SK-N-SH treated with all-trans-retinoic acid at 6 μM for 48 hours (cell line): ENCODE measurements at regions not wholly inside any gene's neighbourhood (a gene's known extent, or its start where the extent isn't known, plus 50 kb on each side); places are given as distances from the start of the nearest gene placed in this dataset.

Source experiments
- ATAC-seq: fragments of 200-7000 bp; cut with Tn5 transposase; 3 replicates; pipeline ENCODE4 v1.9.1; 2020; ENCODE audit warnings: mild to moderate bottlenecking, moderate library complexity
- ARNTL ChIP-seq: fragments of 450-650 bp; formaldehyde crosslinking; IDR thresholded peaks from 2 replicates; pipeline ENCODE4 v1.5.0; 2020; ENCODE audit warnings: low read depth, mild to moderate bottlenecking, moderate library complexity, borderline replicate concordance
- BACH2 ChIP-seq: fragments of 250-450 bp; sonication (Bioruptor Pico); IDR thresholded peaks from 2 replicates; pipeline ENCODE4 v1.9.0; 2021; ENCODE audit warnings: mild to moderate bottlenecking, borderline replicate concordance
- CREB5 ChIP-seq: fragments of 250-450 bp; sonication (Bioruptor Pico); IDR thresholded peaks from 2 replicates; pipeline ENCODE4 v1.5.1; 2020; ENCODE audit warnings: low read depth, mild to moderate bottlenecking, moderate library complexity
- CSDC2 ChIP-seq: fragments of 250-450 bp; sonication (Bioruptor Pico); IDR thresholded peaks from 2 replicates; pipeline ENCODE4 v1.5.0; 2020; ENCODE audit warnings: mild to moderate bottlenecking, moderate library complexity
- ESRRG ChIP-seq: fragments of 250-450 bp; sonication (Bioruptor Pico); IDR thresholded peaks from 2 replicates; pipeline ENCODE4 v1.6.1; 2021; ENCODE audit warnings: mild to moderate bottlenecking
- GLIS3 ChIP-seq: fragments of 250-450 bp; sonication (Bioruptor Pico); IDR thresholded peaks from 2 replicates; pipeline ENCODE4 v1.5.0; 2020; ENCODE audit warnings: mild to moderate bottlenecking, moderate library complexity
- ISL1 ChIP-seq: fragments of 250-450 bp; sonication (Bioruptor Pico); IDR thresholded peaks from 2 replicates; pipeline ENCODE4 v2.1.2; 2022; ENCODE audit warnings: mild to moderate bottlenecking, moderate library complexity
- OSR1 ChIP-seq: fragments of 250-450 bp; sonication (Bioruptor Pico); IDR thresholded peaks from 2 replicates; pipeline ENCODE4 v1.8.0; 2022; ENCODE audit warnings: moderate library complexity, mild to moderate bottlenecking, inconsistent platforms
- PATZ1 ChIP-seq: fragments of 250-450 bp; sonication (Bioruptor Pico); IDR thresholded peaks from 2 replicates; pipeline ENCODE4 v1.8.0; 2020; ENCODE audit warnings: mild to moderate bottlenecking, moderate library complexity, borderline replicate concordance
- POU6F1 ChIP-seq: fragments of 250-450 bp; sonication (Bioruptor Pico); IDR thresholded peaks from 2 replicates; pipeline ENCODE4 v1.8.0; 2021; ENCODE audit warnings: low read depth, mild to moderate bottlenecking, moderate library complexity, borderline replicate concordance
- PPARA ChIP-seq: fragments of 250-450 bp; sonication (Bioruptor Pico); IDR thresholded peaks from 2 replicates; pipeline ENCODE4 v1.5.0; 2020; ENCODE audit warnings: mild to moderate bottlenecking, borderline replicate concordance
- RARB ChIP-seq: fragments of 250-450 bp; sonication (Bioruptor Pico); IDR thresholded peaks from 2 replicates; pipeline ENCODE4 v1.8.0; 2021; ENCODE audit warnings: mild to moderate bottlenecking, moderate library complexity
- SNAI2 ChIP-seq: fragments of 250-450 bp; sonication (Bioruptor Pico); IDR thresholded peaks from 2 replicates; pipeline ENCODE4 v1.5.0; 2020; ENCODE audit warnings: mild to moderate bottlenecking, moderate library complexity
- TCF4 ChIP-seq: fragments of 250-450 bp; sonication (Bioruptor Pico); IDR thresholded peaks from 2 replicates; pipeline ENCODE4 v1.8.0; 2021; ENCODE audit warnings: mild to moderate bottlenecking, moderate library complexity, borderline replicate concordance
- TOX ChIP-seq: fragments of 250-450 bp; sonication (Bioruptor Pico); IDR thresholded peaks from 2 replicates; pipeline ENCODE4 v1.8.0; 2021; ENCODE audit warnings: mild to moderate bottlenecking, moderate library complexity, borderline replicate concordance
- TSHZ2 ChIP-seq: fragments of 250-450 bp; sonication (Bioruptor Pico); IDR thresholded peaks from 2 replicates; pipeline ENCODE4 v1.5.0; 2020; ENCODE audit warnings: mild to moderate bottlenecking, moderate library complexity
- ZC3H10 ChIP-seq: fragments of 250-450 bp; sonication (Bioruptor Pico); IDR thresholded peaks from 2 replicates; pipeline ENCODE4 v1.5.1; 2021; ENCODE audit warnings: mild to moderate bottlenecking, moderate library complexity
- ZFP3 ChIP-seq: fragments of 250-450 bp; sonication (Bioruptor Pico); IDR thresholded peaks from 2 replicates; pipeline ENCODE4 v1.5.0; 2020; ENCODE audit warnings: mild to moderate bottlenecking, moderate library complexity
- ZFP30 ChIP-seq: fragments of 450-650 bp; formaldehyde crosslinking; IDR thresholded peaks from 2 replicates; pipeline ENCODE4 v1.5.0; 2022; ENCODE audit warnings: mild to moderate bottlenecking, moderate library complexity
- ZNF565 ChIP-seq: fragments of 450-650 bp; formaldehyde crosslinking; conservative IDR thresholded peaks from 2 replicates; pipeline ENCODE4 v1.5.0; 2020; ENCODE audit warnings: low read depth, mild to moderate bottlenecking, moderate library complexity
- ZNF70 ChIP-seq: fragments of 450-650 bp; formaldehyde crosslinking; IDR thresholded peaks from 2 replicates; pipeline ENCODE4 v1.5.0; 2020; ENCODE audit warnings: mild to moderate bottlenecking, moderate library complexity
- ZNF8 ChIP-seq: fragments of 450-650 bp; formaldehyde crosslinking; IDR thresholded peaks from 2 replicates; pipeline ENCODE4 v1.5.0; 2020; ENCODE audit warnings: mild to moderate bottlenecking, moderate library complexity

- TF ChIP-seq CREB5 (CRISPR knock-in tag) (no peak), SNAI2 (no peak), PATZ1 (CRISPR knock-in tag) (no peak), ISL1 (CRISPR knock-in tag) (no peak)
Observed at GRCh38 chr3:162666835-162667234, 1170.2 kb downstream of the OTOL1 start (continued).

GRCh38 chr3:162670181-162670580, 1173.6 kb downstream of the OTOL1 start:
- ATAC-seq: no peak
- TF ChIP-seq RARB (CRISPR knock-in tag): no peak
- no peak for TF ChIP-seq ZC3H10
- no peak for TF ChIP-seq TOX
- no peak for TF ChIP-seq PATZ1 (CRISPR knock-in tag)
- TF ChIP-seq ZNF70 (CRISPR knock-in tag): no peak
- TF ChIP-seq ZFP3 (CRISPR knock-in tag): no peak
- TF ChIP-seq BACH2 (CRISPR knock-in tag): no peak
- no peak for TF ChIP-seq ZNF8 (CRISPR knock-in tag)
- TF ChIP-seq ESRRG (CRISPR knock-in tag): no peak
- TF ChIP-seq GLIS3 (CRISPR knock-in tag): no peak
- TF ChIP-seq SNAI2: no peak
- no peak for TF ChIP-seq ZNF565
- no peak for TF ChIP-seq ARNTL (CRISPR knock-in tag)
- TF ChIP-seq CREB5 (CRISPR knock-in tag): no peak
- TF ChIP-seq POU6F1 (CRISPR knock-in tag): no peak
- TF ChIP-seq TCF4 (CRISPR knock-in tag): no peak
- no peak for TF ChIP-seq PPARA (CRISPR knock-in tag)
- TF ChIP-seq CSDC2 (CRISPR knock-in tag): no peak
- TF ChIP-seq TSHZ2 (CRISPR knock-in tag): no peak
- TF ChIP-seq OSR1 (CRISPR knock-in tag): no peak

- TF ChIP-seq ARNTL (CRISPR knock-in tag): no peak
- TF ChIP-seq SNAI2: no peak
- TF ChIP-seq CSDC2 (CRISPR knock-in tag): no peak
- no peak for TF ChIP-seq PATZ1 (CRISPR knock-in tag)
- no peak for TF ChIP-seq ZFP30 (CRISPR knock-in tag)
- TF ChIP-seq TOX: no peak
- no peak for TF ChIP-seq ZFP3 (CRISPR knock-in tag)
- TF ChIP-seq PPARA (CRISPR knock-in tag): no peak
- TF ChIP-seq OSR1 (CRISPR knock-in tag): no peak
- no peak for TF ChIP-seq GLIS3 (CRISPR knock-in tag)
- no peak for ATAC-seq
Observed at GRCh38 chr3:162677475-162677874, 1180.9 kb downstream of the OTOL1 start.
